Brain pericyte (primary cell): ENCODE measurements at regions not wholly inside any gene's neighbourhood (a gene's known extent, or its start where the extent isn't known, plus 50 kb on each side); places are given as distances from the start of the nearest gene placed in this dataset.

Experiments
- DNase-seq: peaks from one replicate; pipeline ENCODE4 v3.0.0-alpha.2; 2012; ENCODE audit warnings: low read depth, low spot score

DNA sequence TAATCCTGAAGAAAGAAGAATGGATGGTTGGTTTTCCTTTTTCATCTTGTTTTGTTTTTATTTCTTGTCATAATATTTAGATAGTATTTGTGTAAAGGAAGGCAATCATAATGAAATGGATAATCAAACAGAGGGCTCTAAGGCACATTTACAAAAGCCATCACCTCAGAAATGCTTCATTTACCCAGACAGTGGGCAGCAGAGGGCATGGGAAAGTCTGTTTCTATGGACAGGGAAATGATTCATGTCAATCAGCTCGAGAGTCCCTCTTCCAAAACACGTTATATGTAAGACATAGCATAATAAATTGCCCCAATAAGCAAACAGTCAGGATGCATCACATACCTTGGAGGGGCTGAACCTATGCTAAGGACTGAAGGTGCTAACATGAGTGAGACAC, 426.1 kb downstream of the PLPP3 start:
- no peak for DNase-seq

GRCh38 chr1:56152635-56153034, 426.7 kb downstream of the PLPP3 start:
- DNase-seq: no peak

- DNase-seq: no peak
These were observed 428.0 kb downstream of the PLPP3 start for GRCh38 chr1:56151402-56151801.

- no peak for DNase-seq
These were observed 428.7 kb downstream of the PLPP3 start for GRCh38 chr1:56150441-56151215.

DNA sequence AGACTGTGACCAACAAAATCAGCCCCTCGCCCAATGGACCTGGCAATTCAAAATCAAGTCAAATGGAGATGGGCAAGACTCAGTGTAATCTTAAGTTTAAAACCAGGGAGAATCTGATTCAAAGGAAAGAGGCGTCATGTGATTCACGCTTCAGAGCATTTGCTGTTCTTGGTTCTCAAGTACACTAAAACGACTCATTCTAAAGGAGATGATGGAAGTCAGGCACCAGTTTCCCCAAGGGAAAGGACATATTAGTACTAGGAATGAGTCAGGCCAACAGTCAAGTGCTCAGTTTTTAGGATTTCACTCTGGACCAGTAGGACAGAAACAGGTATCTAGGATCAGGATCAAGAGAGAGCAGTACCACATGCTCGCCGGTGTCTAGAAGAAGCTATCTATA, 429.6 kb downstream of the PLPP3 start:
- no peak for DNase-seq

GRCh38 chr1:56148326-56149193, 430.8 kb downstream of the PLPP3 start:
- DNase-seq: no peak

DNA sequence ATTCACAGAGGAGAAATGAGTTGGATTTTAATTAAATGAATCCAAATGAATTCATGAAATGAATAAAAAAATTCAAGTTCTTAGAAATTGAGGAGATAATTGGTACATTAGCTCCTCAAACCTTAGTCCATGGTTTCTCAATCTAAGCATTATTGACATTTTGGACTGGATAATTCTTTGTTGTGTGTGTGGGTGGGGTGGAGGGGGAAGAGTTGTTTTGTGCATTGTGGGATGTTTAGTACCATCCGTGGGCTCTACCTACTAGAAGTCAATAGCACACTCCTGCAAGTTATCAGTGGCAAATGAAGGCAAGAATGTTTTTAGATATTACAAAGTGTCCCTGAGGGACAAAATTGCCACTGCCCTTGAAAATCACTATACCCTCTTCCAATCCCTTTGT, 431.9 kb downstream of the PLPP3 start:
- DNase-seq: no peak

DNA sequence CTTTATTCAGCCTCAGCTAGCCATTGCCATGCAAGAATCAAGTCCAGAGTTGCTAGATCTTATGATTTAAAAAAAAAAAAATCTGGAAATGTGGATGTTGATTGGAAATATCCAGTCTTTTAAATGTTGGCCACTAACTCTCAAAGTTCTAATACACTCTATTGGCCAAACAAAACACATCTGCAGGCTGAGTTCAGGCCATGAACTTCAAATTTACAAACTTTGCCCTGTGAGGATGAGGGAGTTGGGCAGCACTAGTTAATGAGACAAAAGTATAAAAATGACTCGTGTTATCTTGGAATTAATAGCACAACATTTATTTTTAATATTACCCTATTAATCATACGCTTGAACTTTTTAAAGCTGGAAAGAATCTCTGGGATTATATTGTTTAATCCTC, 432.3 kb downstream of the PLPP3 start:
- no peak for DNase-seq

- peak; percentile 61 for DNase-seq
These were observed 432.9 kb downstream of the PLPP3 start for GRCh38 chr1:56146449-56146848.

GRCh38 chr1:56145581-56145980, 433.8 kb downstream of the PLPP3 start:
- no peak for DNase-seq

- DNase-seq: no peak
These were observed 437.1 kb downstream of the PLPP3 start for GRCh38 chr1:56142301-56142700.

DNA sequence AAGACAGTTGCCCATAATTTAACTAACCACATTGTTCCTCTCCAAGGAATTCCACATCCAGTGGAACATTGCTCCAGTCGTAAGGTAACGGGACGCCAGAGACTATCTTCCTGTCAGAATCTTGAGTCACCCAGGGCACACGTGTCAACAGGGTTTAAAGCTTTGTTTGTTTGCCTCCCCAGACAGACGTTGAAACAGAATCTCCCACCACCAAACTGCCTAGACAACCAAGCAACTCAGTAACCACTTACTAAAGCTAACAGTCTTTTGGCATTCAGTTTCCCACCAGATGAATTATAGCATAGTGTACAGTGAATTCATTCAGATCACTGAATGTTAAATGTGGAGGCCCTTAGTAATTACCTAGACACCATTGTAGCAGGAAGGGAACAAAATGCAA, 439.5 kb downstream of the PLPP3 start:
- DNase-seq: no peak

DNA sequence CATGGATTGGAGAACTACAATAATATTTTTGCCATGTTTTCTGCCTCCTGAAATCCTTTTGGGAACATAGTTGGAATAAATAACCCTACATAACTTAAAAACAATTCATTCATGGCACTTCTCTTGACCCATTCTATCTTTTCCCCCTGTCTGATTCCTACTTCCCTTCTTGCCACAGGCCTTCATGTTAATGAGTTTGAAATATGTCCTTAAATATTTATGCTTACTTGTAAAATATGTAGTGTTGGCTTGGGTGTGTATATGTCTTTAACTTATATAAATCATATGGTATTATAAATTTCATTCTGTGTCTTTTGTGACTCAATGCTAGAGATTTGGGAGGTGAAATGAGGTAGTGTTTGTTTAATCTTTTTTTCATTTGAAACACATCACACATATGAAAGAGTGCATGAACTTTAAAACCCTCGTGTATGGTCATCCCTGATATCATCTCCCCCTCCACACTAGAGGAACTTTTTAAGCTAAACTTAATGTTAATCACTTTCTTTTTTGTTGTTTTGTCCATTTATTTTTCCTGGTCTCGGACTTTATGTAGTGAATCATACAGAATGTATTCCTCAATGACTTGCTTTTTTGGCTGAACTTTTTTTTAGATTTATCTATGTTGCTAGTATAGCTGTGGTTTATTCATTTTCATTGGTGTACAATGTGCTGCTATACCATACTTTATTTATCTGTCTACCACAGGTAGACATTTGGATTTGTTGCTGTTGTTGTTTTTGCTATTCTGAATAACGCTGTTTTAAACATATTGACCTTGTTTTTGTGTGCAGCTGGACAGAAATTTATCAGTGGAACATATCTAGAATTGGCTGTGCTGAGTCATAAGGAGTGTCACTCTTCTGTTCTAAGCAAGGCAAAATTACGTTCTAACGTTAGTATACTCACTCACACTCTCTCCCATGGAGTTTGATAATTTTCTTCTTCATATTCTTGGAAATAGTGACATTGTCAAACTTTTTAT, 441.6 kb downstream of the PLPP3 start:
- DNase-seq: no peak

DNA sequence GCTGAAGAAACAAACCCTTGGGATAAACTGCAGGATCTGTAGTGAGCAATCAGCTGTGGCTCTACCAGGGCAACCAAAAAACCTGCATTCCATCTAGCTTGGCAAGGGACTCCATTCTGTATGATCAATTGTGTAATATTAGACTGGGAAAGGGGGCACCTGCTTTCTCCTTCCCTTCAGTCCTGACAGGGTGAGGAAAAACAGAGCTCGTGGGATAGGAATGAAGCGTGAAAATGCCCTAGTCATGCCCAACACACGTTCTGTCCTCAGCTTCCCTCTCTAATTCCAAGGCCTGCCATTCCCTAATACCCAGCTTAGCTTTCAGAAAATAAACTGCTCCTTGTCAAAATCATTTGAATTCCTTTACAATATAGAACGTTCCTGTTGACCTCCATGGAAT, 442.3 kb downstream of the PLPP3 start:
- no peak for DNase-seq

- no peak for DNase-seq
These were observed 443.6 kb downstream of the PLPP3 start for GRCh38 chr1:56135864-56136147.

DNA sequence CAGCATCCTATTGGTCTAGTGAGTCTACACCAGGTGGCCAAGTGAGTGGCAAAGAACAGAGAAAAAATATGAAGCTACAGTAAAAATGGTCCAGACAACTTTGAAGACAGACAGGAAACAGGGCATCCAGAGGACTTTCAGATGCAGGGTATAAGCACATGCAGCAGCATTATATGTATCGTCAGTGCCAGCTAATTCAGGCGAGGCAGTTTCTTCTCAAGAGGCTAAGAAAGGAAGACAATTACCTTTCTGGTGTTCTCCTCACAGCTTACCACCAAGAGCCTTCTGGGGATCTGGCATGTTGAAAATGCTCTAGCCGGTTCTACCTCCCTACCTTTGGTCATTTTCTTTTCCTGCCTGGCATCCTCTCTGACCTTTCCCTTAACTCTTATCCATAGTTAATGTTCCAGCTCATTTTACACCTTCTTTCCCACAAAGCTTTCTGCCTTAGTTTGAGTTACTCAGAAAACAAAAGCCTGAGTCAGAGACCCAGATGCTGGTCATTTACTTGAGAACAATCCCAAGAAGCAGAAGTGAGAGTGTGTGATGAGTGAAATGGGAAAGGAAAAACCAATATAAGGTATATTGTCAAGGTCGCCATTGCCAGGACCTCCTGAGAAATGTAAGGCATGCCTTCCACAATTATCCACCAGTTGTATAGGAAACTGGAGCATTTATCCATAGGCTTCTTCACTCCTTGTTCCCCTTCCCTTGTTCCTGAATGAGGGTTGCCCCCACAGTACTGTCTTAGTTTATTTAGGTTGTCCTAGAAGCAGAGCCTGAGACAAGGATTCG, 444.1 kb downstream of the PLPP3 start:
- no peak for DNase-seq

- DNase-seq: no peak
These were observed 445.6 kb downstream of the PLPP3 start for GRCh38 chr1:56133522-56134472.

- DNase-seq: no peak
These were observed 446.8 kb downstream of the PLPP3 start for GRCh38 chr1:56132520-56132919.

DNA sequence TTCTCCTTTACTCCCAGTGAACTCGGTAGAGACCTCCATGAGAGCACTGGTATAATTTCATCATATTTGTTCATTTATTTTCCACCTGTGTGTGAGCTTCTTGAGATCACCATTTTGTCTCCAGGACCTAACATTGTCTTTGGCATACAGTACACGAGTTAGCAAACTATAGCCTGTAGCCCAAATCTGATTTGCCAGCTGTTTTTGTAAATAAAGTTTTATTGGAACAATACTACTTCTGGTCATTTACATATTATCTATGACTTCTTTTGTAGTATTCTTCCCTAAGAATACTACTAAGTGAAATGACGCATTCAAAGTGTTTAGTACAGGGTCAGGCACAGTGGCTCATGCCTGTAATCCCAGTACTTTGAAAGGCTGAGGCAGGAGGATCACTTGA, 449.5 kb downstream of the PLPP3 start:
- no peak for DNase-seq

DNA sequence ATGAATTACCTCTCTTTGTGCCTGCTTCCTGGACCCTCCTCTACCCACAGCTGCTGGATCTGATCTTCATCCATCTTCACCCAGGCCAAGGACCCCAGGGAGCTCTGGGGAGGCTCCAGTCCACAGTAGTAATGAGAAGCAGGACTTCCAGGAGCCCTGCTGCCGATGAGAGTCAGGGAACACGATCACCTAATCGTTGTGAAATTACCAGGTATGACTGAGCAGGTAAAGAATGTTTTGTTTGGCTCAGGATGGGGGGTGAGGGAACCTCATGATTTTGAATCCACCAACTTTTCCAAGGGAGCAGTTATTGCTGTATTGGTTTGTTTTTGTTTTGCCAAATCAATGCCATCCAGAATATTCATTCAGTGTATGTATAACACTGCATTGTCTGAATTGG, 454.0 kb downstream of the PLPP3 start:
- DNase-seq: no peak
